Right atrium auricular region (tissue), 2 donors: ENCODE measurements at regions not wholly inside any gene's neighbourhood (a gene's known extent, or its start where the extent isn't known, plus 50 kb on each side); places are given as distances from the start of the nearest gene placed in this dataset.

Experiments used
- DNase-seq: peaks from one replicate; pipeline ENCODE4 v3.0.0-alpha.2; 2019; ENCODE audit warnings: low spot score
- H3K27ac ChIP-seq, 2 donors: fragments of 200-600 bp; sonication (generic); 1 replicate in 1 of 2; 2 replicates in 1 of 2; pipeline ENCODE4 v1.5.1; 2016 to 2019
- H3K27me3 ChIP-seq, 2 donors: fragments of 200-600 bp; sonication (generic); one replicate each; pipeline versions ENCODE4 v1.5.1 to v1.6.0; 2017 to 2019
- H3K36me3 ChIP-seq: fragments of 200-600 bp; sonication (generic); one replicate; pipeline ENCODE4 v1.5.1; 2016
- H3K4me1 ChIP-seq, 2 donors: fragments of 200-600 bp; sonication (generic); one replicate each; pipeline versions ENCODE4 v1.5.1 to v1.6.0; 2017 to 2019
- H3K4me3 ChIP-seq, 2 donors: fragments of 200-600 bp; sonication (generic); 1 replicate in 1 of 2; 2 replicates in 1 of 2; pipeline ENCODE4 v1.5.1; 2017 to 2019; ENCODE audit warnings: mild to moderate bottlenecking in 1 of 2, moderate library complexity in 1 of 2
- H3K9me3 ChIP-seq, 2 donors: fragments of 200-600 bp; sonication (generic); one replicate each; pipeline ENCODE4 v1.5.1; 2019
- CTCF ChIP-seq, 2 donors: fragments of 200-600 bp; sonication (generic); IDR thresholded peaks; one replicate each; pipeline ENCODE4 v1.5.1; 2019; ENCODE audit warnings: antibody characterized with exemption in 2 of 2

- Histone ChIP-seq H3K4me3 (no peak overlapping the region), H3K36me3 (no peaks in the 10 kb centered on the region), H3K9me3 (no peaks in the 10 kb centered on the region), H3K27me3 (no peaks in the 10 kb centered on the region), H3K27ac (no peak overlapping the region), H3K4me1 (no peaks in the 10 kb centered on the region)
- TF ChIP-seq CTCF (IDR thresholded peaks at IDR 0.05) = no peak
- no peak for DNase-seq
Measured at GRCh38 chr13:34469196-34469986, 472.7 kb upstream of the NBEA start.

DNA sequence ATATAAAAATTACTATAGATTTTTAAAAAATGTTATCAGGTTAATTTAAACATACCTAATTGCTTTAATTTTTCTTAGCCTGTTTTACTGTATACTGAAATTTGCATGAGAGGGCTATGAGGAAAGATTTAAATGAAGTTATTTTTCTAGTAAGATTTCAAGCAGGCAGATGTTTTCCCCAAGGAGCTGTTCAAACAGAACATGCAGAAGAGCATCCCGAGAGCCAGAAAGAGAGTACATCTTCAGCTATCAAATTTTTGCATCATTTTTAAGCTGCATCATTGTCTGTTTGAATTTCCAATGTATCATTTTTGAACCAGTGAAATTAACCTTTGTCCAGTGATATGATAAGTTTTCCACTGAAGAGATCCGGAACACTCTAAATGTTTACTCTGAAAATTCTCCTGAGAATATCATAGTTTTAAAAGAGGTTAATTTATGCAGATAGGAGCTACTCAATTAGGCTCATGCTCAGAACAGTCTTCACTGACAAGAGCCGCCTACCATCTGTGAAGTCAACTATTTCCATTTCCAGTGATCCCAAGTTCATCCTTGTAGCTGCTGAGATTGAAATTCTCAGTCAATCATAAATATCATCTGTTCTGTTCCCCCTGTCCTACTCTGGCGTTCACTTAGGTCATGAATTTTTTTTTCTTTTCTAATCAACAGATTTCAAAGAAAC, 467.7 kb upstream of the NBEA start:
- DNase-seq = no peak
- H3K36me3 ChIP-seq = no peaks in the 10 kb centered on the region
- no peak overlapping the region for H3K4me3 ChIP-seq
- H3K27ac ChIP-seq = no peak overlapping the region
- no peaks in the 10 kb centered on the region for H3K9me3 ChIP-seq
- no peaks in the 10 kb centered on the region for H3K4me1 ChIP-seq
- TF ChIP-seq CTCF (IDR thresholded peaks at IDR 0.05) = no peak
- no peaks in the 10 kb centered on the region for H3K27me3 ChIP-seq

GRCh38 chr13:34478376-34478775, 463.7 kb upstream of the NBEA start:
- Histone ChIP-seq H3K27me3 (no peaks in the 10 kb centered on the region), H3K4me3 (no peak overlapping the region), H3K4me1 (no peaks in the 10 kb centered on the region), H3K9me3 (no peaks in the 10 kb centered on the region), H3K36me3 (no peaks in the 10 kb centered on the region), H3K27ac (no peak overlapping the region)
- DNase-seq = no peak
- no peak for TF ChIP-seq CTCF (IDR thresholded peaks at IDR 0.05)

DNA sequence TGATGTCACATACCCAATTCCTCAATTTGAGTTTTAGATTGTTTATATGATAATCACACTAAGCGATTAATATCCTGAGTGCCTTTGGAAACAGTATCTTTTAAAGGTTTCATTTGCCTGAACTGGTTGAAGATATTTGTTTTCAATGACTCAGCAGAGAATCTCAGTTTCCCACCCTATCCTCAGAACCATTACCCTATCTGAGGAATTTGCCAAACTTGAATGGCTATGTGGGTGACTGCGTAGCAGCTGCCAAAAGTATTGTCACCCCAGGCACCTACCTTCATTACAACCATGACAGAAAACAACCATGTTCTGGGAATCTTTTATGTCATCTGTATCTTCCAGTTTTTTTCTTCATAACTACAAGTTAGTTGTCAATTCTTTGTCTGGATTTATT, 440.1 kb upstream of the NBEA start:
- no peak for TF ChIP-seq CTCF (IDR thresholded peaks at IDR 0.05)
- H3K27me3 ChIP-seq = no peaks in the 10 kb centered on the region

DNA sequence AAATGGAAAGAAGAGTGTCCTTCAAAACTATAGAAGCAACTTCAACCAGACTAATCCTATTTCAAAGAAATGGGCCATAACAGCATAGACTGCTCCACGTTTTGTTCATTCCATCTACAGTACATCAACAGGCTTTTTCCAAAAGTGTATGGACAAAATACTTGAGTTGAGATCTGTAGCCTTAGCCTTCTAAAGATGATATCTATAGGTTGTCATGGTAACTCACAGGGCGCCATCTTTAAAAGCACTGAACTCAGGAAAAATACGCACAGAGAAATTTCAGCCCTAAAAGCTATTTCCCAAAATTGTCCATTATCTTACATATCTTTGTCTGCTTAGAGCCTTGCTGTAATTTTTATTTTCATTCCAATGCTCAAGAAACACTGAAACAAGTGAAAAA, 439.4 kb upstream of the NBEA start:
- no peak for DNase-seq
- Histone ChIP-seq H3K27me3 (no peaks in the 10 kb centered on the region), H3K27ac (no peak overlapping the region), H3K36me3 (no peaks in the 10 kb centered on the region), H3K4me3 (no peak overlapping the region), H3K4me1 (no peaks in the 10 kb centered on the region), H3K9me3 (no peaks in the 10 kb centered on the region)
- no peak for TF ChIP-seq CTCF (IDR thresholded peaks at IDR 0.05)

More for the DNA sequence above, 440.1 kb upstream of the NBEA start:
- Histone ChIP-seq H3K27ac (no peak overlapping the region), H3K36me3 (no peaks in the 10 kb centered on the region), H3K4me1 (no peaks in the 10 kb centered on the region), H3K4me3 (no peak overlapping the region), H3K9me3 (no peaks in the 10 kb centered on the region)
- DNase-seq = no peak
